H9 (cell line): ENCODE measurements at regions not wholly inside any gene's neighbourhood (a gene's known extent, or its start where the extent isn't known, plus 50 kb on each side); places are given as distances from the start of the nearest gene placed in this dataset.

Source experiments
- DNase-seq: peaks from one replicate; pipeline ENCODE4 v3.0.0-alpha.2; 2017
- H2AFZ ChIP-seq: one replicate; pipeline ENCODE4 v1.6.1; 2013; ENCODE audit warnings: mild to moderate bottlenecking, low read length, control low read depth, moderate library complexity
- H2AK5ac ChIP-seq: 2 replicates; pipeline ENCODE4 v1.6.1; 2013; ENCODE audit warnings: low read length, control low read depth, mixed read lengths; ENCODE audit not compliant: insufficient read length
- H2BK120ac ChIP-seq: one replicate; pipeline ENCODE4 v1.6.1; 2013; ENCODE audit warnings: low read depth, mild to moderate bottlenecking, low read length, control low read depth, inconsistent platforms; ENCODE audit not compliant: poor library complexity, severe bottlenecking
- H2BK12ac ChIP-seq: 2 replicates; pipeline ENCODE4 v1.6.1; 2013; ENCODE audit warnings: low read length, control low read depth, mixed read lengths, low read depth; ENCODE audit not compliant: insufficient read length
- H2BK15ac ChIP-seq: 2 replicates; pipeline ENCODE4 v1.6.1; 2013; ENCODE audit warnings: low read depth, low read length, control low read depth
- H2BK20ac ChIP-seq: one replicate; pipeline ENCODE4 v1.6.1; 2013; ENCODE audit warnings: low read depth, mild to moderate bottlenecking, low read length, control low read depth, inconsistent platforms; ENCODE audit not compliant: poor library complexity, severe bottlenecking
- H2BK5ac ChIP-seq: 2 replicates; pipeline ENCODE4 v1.6.1; 2013; ENCODE audit warnings: low read length, control low read depth, mixed read lengths; ENCODE audit not compliant: insufficient read length
- H3K14ac ChIP-seq: 2 replicates; pipeline ENCODE4 v1.6.1; 2013; ENCODE audit warnings: low read length, control low read depth; ENCODE audit not compliant: insufficient read depth
- H3K18ac ChIP-seq: 2 replicates; pipeline ENCODE4 v1.6.1; 2013; ENCODE audit warnings: low read depth, mild to moderate bottlenecking, mixed read lengths, low read length, control low read depth; ENCODE audit not compliant: insufficient read length
- H3K23ac ChIP-seq: 2 replicates; pipeline ENCODE4 v1.6.1; 2013; ENCODE audit warnings: low read length, control low read depth, mixed read lengths, low read depth; ENCODE audit not compliant: insufficient read length
- H3K23me2 ChIP-seq: 2 replicates; pipeline ENCODE4 v1.6.1; 2013; ENCODE audit warnings: low read depth, mild to moderate bottlenecking, mixed read lengths, low read length, control low read depth; ENCODE audit not compliant: insufficient read length, poor library complexity, severe bottlenecking
- H3K27ac ChIP-seq: 2 replicates; pipeline ENCODE4 v1.5.1; 2013; ENCODE audit warnings: low read length, control low read depth, mixed read lengths, low read depth; ENCODE audit not compliant: insufficient read length
- H3K27me3 ChIP-seq: 2 replicates; pipeline ENCODE4 v1.6.1; 2013; ENCODE audit warnings: low read length, control low read depth, inconsistent platforms; ENCODE audit not compliant: insufficient read depth
- H3K4ac ChIP-seq: 2 replicates; pipeline ENCODE4 v1.6.1; 2013; ENCODE audit warnings: low read depth, mild to moderate bottlenecking, control low read depth, inconsistent platforms, low read length, moderate library complexity
- H3K4me1 ChIP-seq: 2 replicates; pipeline ENCODE4 v1.6.1; 2013; ENCODE audit warnings: low read length, control low read depth, inconsistent platforms; ENCODE audit not compliant: insufficient read depth
- H3K4me2 ChIP-seq: 2 replicates; pipeline ENCODE4 v1.6.1; 2013; ENCODE audit warnings: low read length, control low read depth, mixed read lengths; ENCODE audit not compliant: insufficient read length, insufficient read depth
- H3K56ac ChIP-seq: 2 replicates; pipeline ENCODE4 v1.6.1; 2013; ENCODE audit warnings: low read depth, mild to moderate bottlenecking, mixed read lengths, low read length, control low read depth; ENCODE audit not compliant: insufficient read length
- H3K79me1 ChIP-seq: 2 replicates; pipeline ENCODE4 v1.6.1; 2013; ENCODE audit warnings: low read depth, mild to moderate bottlenecking, moderate library complexity, low read length, control low read depth, inconsistent platforms; ENCODE audit not compliant: insufficient read depth, poor library complexity, severe bottlenecking
- H3K79me2 ChIP-seq: 2 replicates; pipeline ENCODE4 v1.6.1; 2013; ENCODE audit warnings: low read length, control low read depth, inconsistent platforms; ENCODE audit not compliant: insufficient read depth
- H3K9ac ChIP-seq: 2 replicates; pipeline ENCODE4 v1.6.1; 2013; ENCODE audit warnings: low read length, control low read depth, mixed read lengths; ENCODE audit not compliant: insufficient read length; ENCODE audit errors: extremely low read depth
- H3K9me3 ChIP-seq: one replicate; pipeline ENCODE4 v1.6.1; 2013; ENCODE audit warnings: low read depth, low read length, inconsistent platforms; ENCODE audit not compliant: control insufficient read depth
- H3T11ph ChIP-seq: one replicate; pipeline ENCODE4 v1.6.1; 2013; ENCODE audit warnings: mild to moderate bottlenecking, low read length, control low read depth, inconsistent platforms
- H4K20me1 ChIP-seq: one replicate; pipeline ENCODE4 v1.6.1; 2013; ENCODE audit not compliant: control insufficient read depth, insufficient read length, insufficient read depth
- H4K5ac ChIP-seq: 2 replicates; pipeline ENCODE4 v1.6.1; 2013; ENCODE audit warnings: low read depth, mild to moderate bottlenecking, mixed read lengths, low read length, control low read depth; ENCODE audit not compliant: insufficient read length
- H4K8ac ChIP-seq: replicated peaks from 2 replicates; pipeline ENCODE4 v1.6.1; 2013; ENCODE audit warnings: low read length, control low read depth, mixed read lengths, low read depth; ENCODE audit not compliant: insufficient read length
- H4K91ac ChIP-seq: 2 replicates; pipeline ENCODE4 v1.6.1; 2013; ENCODE audit warnings: low read depth, mild to moderate bottlenecking, moderate library complexity, mixed read lengths, low read length, control low read depth; ENCODE audit not compliant: insufficient read length
- H3K27ac Mint-ChIP-seq, 3 experiments: 2 replicates in 2 of 3; 3 replicates in 1 of 3; pipeline ENCODE4 v1.8.0; 2020 to 2021; ENCODE audit warnings: mixed read lengths in 3 of 3, mild to moderate bottlenecking in 1 of 3, moderate library complexity in 1 of 3
- H3K27me3 Mint-ChIP-seq: 2 replicates; pipeline ENCODE4 v1.8.0; 2021; ENCODE audit warnings: low read depth, mild to moderate bottlenecking, moderate library complexity, mixed read lengths
- H3K36me3 Mint-ChIP-seq, 3 experiments: 2 replicates in 2 of 3; 3 replicates in 1 of 3; pipeline ENCODE4 v1.8.0; 2020 to 2021; ENCODE audit warnings: low read depth in 3 of 3, mixed read lengths in 3 of 3; ENCODE audit not compliant: insufficient read depth in 1 of 3
- H3K4me1 Mint-ChIP-seq, 2 experiments: 2 replicates each; pipeline ENCODE4 v1.8.0; 2020; ENCODE audit warnings: mixed read lengths in 2 of 2
- H3K4me3 Mint-ChIP-seq, 2 experiments: 2 replicates in 1 of 2; 3 replicates in 1 of 2; pipeline ENCODE4 v1.8.0; 2020 to 2021; ENCODE audit warnings: mild to moderate bottlenecking in 2 of 2, mixed read lengths in 2 of 2, moderate library complexity in 1 of 2
- H3K9me3 Mint-ChIP-seq, 2 experiments: 2 replicates in 1 of 2; 3 replicates in 1 of 2; pipeline ENCODE4 v1.8.0; 2020; ENCODE audit warnings: mild to moderate bottlenecking in 2 of 2, mixed read lengths in 2 of 2, moderate library complexity in 1 of 2
- WGBS: extraction: QIAGEN DNeasy Blood & Tissue Kit; methylation state at CpG from one replicate; pipeline ENCODE4 v1.1.7; 2013; ENCODE audit warnings: missing lambda C conversion rate, low lambda C conversion rate, mixed read lengths; ENCODE audit not compliant: insufficient read length; ENCODE audit errors: extremely low coverage; 5-methylcytosine and 5-hydroxymethylcytosine counted together
- TF ChIP-seq, protein P1 (sequence below): fragments of 200-600 bp; sonication (generic); conservative IDR thresholded peaks from 3 replicates; pipeline ENCODE4 v1.8.0; 2021; ENCODE audit warnings: antibody characterized with exemption, mild to moderate bottlenecking

DNA sequence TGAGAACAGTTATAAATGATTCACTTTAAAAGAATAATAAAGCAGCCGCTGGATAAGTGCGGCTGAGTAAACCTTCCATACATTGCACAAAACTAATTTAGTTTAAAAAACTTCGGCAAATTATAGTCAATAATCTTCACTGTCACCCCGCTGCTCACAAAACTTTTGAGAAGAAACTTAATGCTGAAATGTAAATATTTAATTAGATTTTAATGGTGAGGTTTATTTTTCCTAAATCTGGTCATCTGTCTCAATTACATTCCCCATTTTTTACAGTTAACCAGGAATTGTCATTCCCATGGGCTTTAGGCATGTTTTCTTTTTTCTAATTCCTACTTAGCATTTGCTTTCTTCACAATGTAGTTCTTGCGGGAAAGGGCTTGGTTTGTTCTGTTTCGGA is 169.8 kb downstream of the CAAP1 start:
- TF ChIP-seq, protein P1, sequence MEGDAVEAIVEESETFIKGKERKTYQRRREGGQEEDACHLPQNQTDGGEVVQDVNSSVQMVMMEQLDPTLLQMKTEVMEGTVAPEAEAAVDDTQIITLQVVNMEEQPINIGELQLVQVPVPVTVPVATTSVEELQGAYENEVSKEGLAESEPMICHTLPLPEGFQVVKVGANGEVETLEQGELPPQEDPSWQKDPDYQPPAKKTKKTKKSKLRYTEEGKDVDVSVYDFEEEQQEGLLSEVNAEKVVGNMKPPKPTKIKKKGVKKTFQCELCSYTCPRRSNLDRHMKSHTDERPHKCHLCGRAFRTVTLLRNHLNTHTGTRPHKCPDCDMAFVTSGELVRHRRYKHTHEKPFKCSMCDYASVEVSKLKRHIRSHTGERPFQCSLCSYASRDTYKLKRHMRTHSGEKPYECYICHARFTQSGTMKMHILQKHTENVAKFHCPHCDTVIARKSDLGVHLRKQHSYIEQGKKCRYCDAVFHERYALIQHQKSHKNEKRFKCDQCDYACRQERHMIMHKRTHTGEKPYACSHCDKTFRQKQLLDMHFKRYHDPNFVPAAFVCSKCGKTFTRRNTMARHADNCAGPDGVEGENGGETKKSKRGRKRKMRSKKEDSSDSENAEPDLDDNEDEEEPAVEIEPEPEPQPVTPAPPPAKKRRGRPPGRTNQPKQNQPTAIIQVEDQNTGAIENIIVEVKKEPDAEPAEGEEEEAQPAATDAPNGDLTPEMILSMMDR, result no peak
- H2BK12ac ChIP-seq, result no peak overlapping the region
- Mint-ChIP-seq H3K27ac (no peak overlapping the region), H3K36me3 (no peaks in the 10 kb centered on the region), H3K9me3 (no peaks in the 10 kb centered on the region), H3K27me3 (no peaks in the 10 kb centered on the region), H3K4me3 (no peak overlapping the region), H3K4me1 (peaks cover 11 to 18% of the 10 kb centered on the region in 2 experiments)
- H3K18ac ChIP-seq, result no peak overlapping the region
- no peak overlapping the region for H2AFZ ChIP-seq
- no peaks in the 10 kb centered on the region for H3K4me1 ChIP-seq
- no CpG with 5 or more reads among the region's 6 CpGs for WGBS
- H3K9me3 ChIP-seq, result no peaks in the 10 kb centered on the region
- H3K14ac ChIP-seq, result no peak overlapping the region
- no peaks in the 10 kb centered on the region for H4K20me1 ChIP-seq
- H4K8ac ChIP-seq, result no peak overlapping the region
- no peak overlapping the region for H3K4ac ChIP-seq
- no peak overlapping the region for H3K9ac ChIP-seq
- no peak overlapping the region for H3K23ac ChIP-seq
- no peak overlapping the region for H3T11ph ChIP-seq
- no peak overlapping the region for H2AK5ac ChIP-seq
- no peak for DNase-seq
- no peaks in the 10 kb centered on the region for H3K79me1 ChIP-seq
- H3K27ac ChIP-seq, result no peak overlapping the region
- H3K23me2 ChIP-seq, result no peaks in the 10 kb centered on the region
- no peak overlapping the region for H4K5ac ChIP-seq
- no peaks in the 10 kb centered on the region for H3K79me2 ChIP-seq
- H4K91ac ChIP-seq, result no peak overlapping the region
- H3K56ac ChIP-seq, result no peak overlapping the region
- H3K27me3 ChIP-seq, result no peaks in the 10 kb centered on the region
- no peak overlapping the region for H3K4me2 ChIP-seq
- H2BK20ac ChIP-seq, result no peak overlapping the region
- H2BK120ac ChIP-seq, result no peak overlapping the region
- no peak overlapping the region for H2BK15ac ChIP-seq
- no peak overlapping the region for H2BK5ac ChIP-seq
